T-helper 17 cell (primary cell): ENCODE measurements at regions not wholly inside any gene's neighbourhood (a gene's known extent, or its start where the extent isn't known, plus 50 kb on each side); places are given as distances from the start of the nearest gene placed in this dataset.

Experiments used
- ATAC-seq: fragments of 150-1000 bp; cut with Tn5 transposase; 2 replicates; pipeline ENCODE4 v1.10.0; 2021; ENCODE audit warnings: mild to moderate bottlenecking, moderate library complexity
- DNase-seq, 3 donors: peaks; one replicate each; pipeline versions ENCODE4 v3.0.0 to v3.0.0-alpha.2; 2020 to 2021
- H3K9me3 ChIP-seq: one replicate; pipeline ENCODE4 v1.7.0; 2013; ENCODE audit warnings: low read length, mild to moderate bottlenecking; ENCODE audit not compliant: control insufficient read depth, poor library complexity, severe bottlenecking
- H3K27ac Mint-ChIP-seq: one replicate; pipeline ENCODE4 v1.8.0; 2022; ENCODE audit warnings: mild to moderate bottlenecking, moderate library complexity, mixed read lengths
- H3K27me3 Mint-ChIP-seq: one replicate; pipeline ENCODE4 v1.8.0; 2022; ENCODE audit warnings: mixed read lengths
- H3K36me3 Mint-ChIP-seq: one replicate; pipeline ENCODE4 v1.8.0; 2022; ENCODE audit warnings: low read depth, mixed read lengths
- H3K4me1 Mint-ChIP-seq: one replicate; pipeline ENCODE4 v1.8.0; 2022; ENCODE audit warnings: mild to moderate bottlenecking, mixed read lengths
- H3K4me3 Mint-ChIP-seq: one replicate; pipeline ENCODE4 v1.8.0; 2022; ENCODE audit warnings: mild to moderate bottlenecking, moderate library complexity, mixed read lengths

- H3K27ac Mint-ChIP-seq, result no peak overlapping the region
- no peak for DNase-seq
- no peaks in the 10 kb centered on the region for H3K36me3 Mint-ChIP-seq
Observed at GRCh38 chr9:2557693-2558092, 63.9 kb upstream of the VLDLR start.

GRCh38 chr9:2559192-2560152 is 62.1 kb upstream of the VLDLR start:
- ATAC-seq, result no peak
- no peaks in the 10 kb centered on the region for H3K9me3 ChIP-seq
- DNase-seq, result no peak
- Mint-ChIP-seq H3K4me3 (no peak overlapping the region), H3K4me1 (no peaks in the 10 kb centered on the region), H3K27ac (no peak overlapping the region), H3K27me3 (no peaks in the 10 kb centered on the region), H3K36me3 (no peaks in the 10 kb centered on the region)

More at GRCh38 chr9:2557693-2558092, 63.9 kb upstream of the VLDLR start:
- no peak overlapping the region for H3K4me3 Mint-ChIP-seq
- H3K4me1 Mint-ChIP-seq, result no peaks in the 10 kb centered on the region
- no peaks in the 10 kb centered on the region for H3K9me3 ChIP-seq
- no peaks in the 10 kb centered on the region for H3K27me3 Mint-ChIP-seq
- ATAC-seq, result no peak

GRCh38 chr9:2560180-2560579 is 61.4 kb upstream of the VLDLR start:
- ATAC-seq (no peak), DNase-seq (no peak)
- no peaks in the 10 kb centered on the region for H3K36me3 Mint-ChIP-seq
- no peak overlapping the region for H3K4me3 Mint-ChIP-seq
- no peaks in the 10 kb centered on the region for H3K4me1 Mint-ChIP-seq
- H3K27me3 Mint-ChIP-seq, result no peaks in the 10 kb centered on the region
- no peaks in the 10 kb centered on the region for H3K9me3 ChIP-seq
- H3K27ac Mint-ChIP-seq, result no peak overlapping the region

- no peak overlapping the region for H3K4me3 Mint-ChIP-seq
- no peak overlapping the region for H3K27ac Mint-ChIP-seq
- H3K4me1 Mint-ChIP-seq, result no peaks in the 10 kb centered on the region
- no peaks in the 10 kb centered on the region for H3K9me3 ChIP-seq
- no peak for DNase-seq
- no peaks in the 10 kb centered on the region for H3K27me3 Mint-ChIP-seq
- no peaks in the 10 kb centered on the region for H3K36me3 Mint-ChIP-seq
- ATAC-seq, result no peak
Observed at GRCh38 chr9:2565676-2566340, 55.8 kb upstream of the VLDLR start.

GRCh38 chr9:2567922-2568321 is 53.7 kb upstream of the VLDLR start:
- H3K4me3 Mint-ChIP-seq, result no peak overlapping the region
- no peaks in the 10 kb centered on the region for H3K27me3 Mint-ChIP-seq
- DNase-seq, result no peak
- ATAC-seq, result no peak
- H3K36me3 Mint-ChIP-seq, result no peaks in the 10 kb centered on the region
- no peaks in the 10 kb centered on the region for H3K4me1 Mint-ChIP-seq
- no peaks in the 10 kb centered on the region for H3K9me3 ChIP-seq
- no peak overlapping the region for H3K27ac Mint-ChIP-seq

GRCh38 chr9:2568689-2569088 is 52.9 kb upstream of the VLDLR start:
- H3K27ac Mint-ChIP-seq, result no peak overlapping the region
- H3K4me1 Mint-ChIP-seq, result no peaks in the 10 kb centered on the region

GRCh38 chr9:2570615-2571479 is 50.7 kb upstream of the VLDLR start:
- Mint-ChIP-seq H3K36me3 (no peaks in the 10 kb centered on the region), H3K4me1 (no peaks in the 10 kb centered on the region), H3K27me3 (peaks cover 13% of the 10 kb centered on the region), H3K27ac (no peak overlapping the region), H3K4me3 (no peak overlapping the region)
- DNase-seq (no peak), ATAC-seq (no peak)
- H3K9me3 ChIP-seq, result no peaks in the 10 kb centered on the region

More at GRCh38 chr9:2568689-2569088, 52.9 kb upstream of the VLDLR start:
- Mint-ChIP-seq H3K27me3 (peaks cover under 1% of the 10 kb centered on the region), H3K36me3 (no peaks in the 10 kb centered on the region), H3K4me3 (no peak overlapping the region)
- DNase-seq (no peak), ATAC-seq (no peak)
- H3K9me3 ChIP-seq, result no peaks in the 10 kb centered on the region
